ENCODE measurements at regions not wholly inside any gene's neighbourhood (a gene's known extent, or its start where the extent isn't known, plus 50 kb on each side); places are given as distances from the start of the nearest gene placed in this dataset.
"Not testable (repeated sequence)": the region's sequence is repeated elsewhere in the genome, so short reads cannot be mapped to it uniquely, and the experiment has no call there.

GRCh38 chr16:29206120-29206519, 200.4 kb downstream of the NPIPB11 start:
- TF ChIP-seq CTCF (IDR thresholded peaks at IDR 0.05; ENCODE audit: insufficient read depth, low read length, poor library complexity, severe bottlenecking); EZH2phosphoT487 (conservative IDR thresholded peaks at IDR 0.05; ENCODE audit: low read length): not testable (repeated sequence)
